Neural progenitor cell (in vitro differentiated cells): ENCODE measurements at regions not wholly inside any gene's neighbourhood (a gene's known extent, or its start where the extent isn't known, plus 50 kb on each side); places are given as distances from the start of the nearest gene placed in this dataset.

Experiments
- EZH2 ChIP-seq: fragments of 200-600 bp; sonication (generic); IDR thresholded peaks from 2 replicates; pipeline ENCODE4 v1.6.1; 2017; ENCODE audit warnings: antibody characterized with exemption, mild to moderate bottlenecking, moderate library complexity
- EZH2phosphoT487 ChIP-seq: fragments of 200-600 bp; sonication (generic); IDR thresholded peaks from 2 replicates; pipeline ENCODE4 v1.6.1; 2017; ENCODE audit warnings: antibody characterized with exemption
- TF ChIP-seq, protein P1 (sequence below): fragments of 200-600 bp; sonication (generic); IDR thresholded peaks from 2 replicates; pipeline ENCODE4 v1.5.1; 2017; ENCODE audit warnings: antibody characterized with exemption, mild to moderate bottlenecking

DNA sequence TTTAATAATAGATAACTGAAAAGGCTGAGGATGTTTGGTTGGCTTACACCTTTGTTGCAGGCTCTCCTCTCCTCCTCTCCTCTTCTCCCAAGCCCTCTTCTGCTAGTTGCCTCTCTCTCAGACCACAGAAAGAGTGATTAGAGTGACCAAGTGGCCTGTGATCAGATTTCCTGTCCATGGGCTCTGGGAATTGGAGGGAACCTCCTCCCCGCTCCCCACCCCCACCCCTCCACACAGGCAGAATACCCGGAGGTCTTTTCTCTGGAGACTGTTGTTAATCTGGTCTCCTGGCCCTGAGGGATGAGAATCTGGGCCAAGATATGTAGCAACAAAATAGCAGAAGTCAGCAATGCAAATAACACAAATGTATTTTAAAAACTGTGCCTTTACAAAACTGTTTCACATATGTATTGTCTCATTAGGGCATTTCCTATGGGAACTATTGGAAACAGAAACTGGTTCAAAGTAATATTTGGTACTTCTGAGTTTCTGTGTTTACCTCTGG, 361.3 kb downstream of the NR2F1-AS1 start:
- TF ChIP-seq, protein P1, sequence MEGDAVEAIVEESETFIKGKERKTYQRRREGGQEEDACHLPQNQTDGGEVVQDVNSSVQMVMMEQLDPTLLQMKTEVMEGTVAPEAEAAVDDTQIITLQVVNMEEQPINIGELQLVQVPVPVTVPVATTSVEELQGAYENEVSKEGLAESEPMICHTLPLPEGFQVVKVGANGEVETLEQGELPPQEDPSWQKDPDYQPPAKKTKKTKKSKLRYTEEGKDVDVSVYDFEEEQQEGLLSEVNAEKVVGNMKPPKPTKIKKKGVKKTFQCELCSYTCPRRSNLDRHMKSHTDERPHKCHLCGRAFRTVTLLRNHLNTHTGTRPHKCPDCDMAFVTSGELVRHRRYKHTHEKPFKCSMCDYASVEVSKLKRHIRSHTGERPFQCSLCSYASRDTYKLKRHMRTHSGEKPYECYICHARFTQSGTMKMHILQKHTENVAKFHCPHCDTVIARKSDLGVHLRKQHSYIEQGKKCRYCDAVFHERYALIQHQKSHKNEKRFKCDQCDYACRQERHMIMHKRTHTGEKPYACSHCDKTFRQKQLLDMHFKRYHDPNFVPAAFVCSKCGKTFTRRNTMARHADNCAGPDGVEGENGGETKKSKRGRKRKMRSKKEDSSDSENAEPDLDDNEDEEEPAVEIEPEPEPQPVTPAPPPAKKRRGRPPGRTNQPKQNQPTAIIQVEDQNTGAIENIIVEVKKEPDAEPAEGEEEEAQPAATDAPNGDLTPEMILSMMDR, result no peak
- no peak for TF ChIP-seq EZH2phosphoT487
- TF ChIP-seq EZH2, result no peak
